Bone marrow (tissue), 2 donors: ENCODE measurements at regions not wholly inside any gene's neighbourhood (a gene's known extent, or its start where the extent isn't known, plus 50 kb on each side); places are given as distances from the start of the nearest gene placed in this dataset.
A peak's percentile ranks its signal among the peaks of the same experiment; 100 is the strongest.
"Not testable (repeated sequence)": the region's sequence is repeated elsewhere in the genome, so short reads cannot be mapped to it uniquely, and the experiment has no call there.

Source experiments
- DNase-seq, 2 donors: peaks; one replicate each; lab custom pipeline; 2025; lab: John Stamatoyannopoulos, UW

DNA sequence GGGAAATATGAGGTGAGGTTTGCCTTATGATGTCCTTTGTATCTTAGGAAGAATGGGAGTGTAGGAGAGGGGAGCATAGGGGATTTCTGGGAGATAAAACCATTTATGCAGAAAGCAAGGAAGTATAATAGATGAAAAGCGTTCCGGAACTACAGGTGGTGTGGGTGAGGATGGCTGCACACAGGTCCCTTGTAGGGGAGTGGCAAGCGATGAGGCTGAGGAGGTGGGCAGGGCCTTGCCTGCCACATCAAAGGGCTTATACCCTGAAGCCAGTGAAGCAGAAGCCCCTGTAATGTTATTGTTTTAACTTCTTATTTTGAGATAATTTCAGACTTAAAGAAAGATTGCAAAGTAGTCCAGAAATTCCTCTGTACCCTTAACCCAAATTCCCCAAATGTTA is 107.3 kb upstream of the IKBKE start:
- not testable (repeated sequence) for DNase-seq

DNA sequence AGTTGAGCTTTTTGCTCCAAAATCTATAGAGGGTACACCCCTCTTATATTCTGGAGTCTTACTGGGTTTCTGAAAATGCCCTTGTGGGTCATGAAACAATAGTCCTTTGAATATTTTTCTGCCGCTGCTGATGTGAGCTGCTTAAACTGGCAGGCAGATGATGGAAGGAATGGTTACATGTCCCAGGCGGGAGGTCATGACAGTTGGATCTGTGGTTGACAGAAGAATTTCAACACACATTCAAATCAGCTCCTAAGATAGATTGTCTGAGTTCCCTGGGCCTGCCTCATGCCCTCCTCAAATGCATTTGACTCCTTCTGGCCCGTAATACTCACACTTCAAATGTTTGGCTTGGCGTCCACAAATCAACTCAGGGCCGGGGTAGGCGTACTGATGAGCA is 105.0 kb upstream of the IKBKE start:
- not testable (repeated sequence) for DNase-seq

DNA sequence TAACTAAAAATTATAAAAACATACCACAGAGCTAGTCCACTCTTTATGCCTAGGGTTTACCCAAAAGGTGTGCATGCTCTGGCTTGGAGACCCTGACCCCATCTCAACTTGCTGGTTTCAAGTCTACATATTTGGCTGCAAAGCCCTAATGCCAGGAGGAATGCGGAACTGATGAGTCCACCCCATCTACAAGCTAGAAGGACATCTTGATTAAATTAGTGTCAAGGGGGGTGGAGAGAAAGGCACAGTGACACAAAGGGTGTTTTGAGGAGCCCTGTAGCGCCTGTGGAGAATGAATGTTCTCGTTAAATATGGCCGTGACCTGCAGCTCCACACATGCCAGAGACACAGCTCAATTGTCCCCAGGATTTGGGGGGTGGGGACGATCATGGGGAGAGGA is 104.1 kb upstream of the IKBKE start:
- DNase-seq = not testable (repeated sequence)

DNA sequence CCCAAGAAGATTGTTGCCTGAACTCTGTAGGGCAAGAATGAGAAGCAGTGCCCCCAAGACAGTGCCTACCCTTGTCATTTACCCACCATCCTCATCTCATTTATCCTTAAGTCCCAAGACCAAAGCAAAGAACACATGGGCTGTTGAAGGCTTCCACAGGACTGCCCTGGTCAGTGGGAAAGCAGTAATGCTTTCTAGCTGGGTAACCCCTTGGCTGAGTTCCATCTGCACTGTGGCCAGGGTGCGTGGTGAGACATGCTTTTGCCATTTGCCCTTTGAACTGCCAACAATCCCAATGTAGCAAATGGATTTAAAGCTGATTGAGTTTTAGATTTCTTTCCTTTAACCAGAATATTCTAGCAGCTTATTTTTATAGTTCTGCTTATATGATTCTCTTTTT is 103.5 kb upstream of the IKBKE start:
- DNase-seq = not testable (repeated sequence)

DNA sequence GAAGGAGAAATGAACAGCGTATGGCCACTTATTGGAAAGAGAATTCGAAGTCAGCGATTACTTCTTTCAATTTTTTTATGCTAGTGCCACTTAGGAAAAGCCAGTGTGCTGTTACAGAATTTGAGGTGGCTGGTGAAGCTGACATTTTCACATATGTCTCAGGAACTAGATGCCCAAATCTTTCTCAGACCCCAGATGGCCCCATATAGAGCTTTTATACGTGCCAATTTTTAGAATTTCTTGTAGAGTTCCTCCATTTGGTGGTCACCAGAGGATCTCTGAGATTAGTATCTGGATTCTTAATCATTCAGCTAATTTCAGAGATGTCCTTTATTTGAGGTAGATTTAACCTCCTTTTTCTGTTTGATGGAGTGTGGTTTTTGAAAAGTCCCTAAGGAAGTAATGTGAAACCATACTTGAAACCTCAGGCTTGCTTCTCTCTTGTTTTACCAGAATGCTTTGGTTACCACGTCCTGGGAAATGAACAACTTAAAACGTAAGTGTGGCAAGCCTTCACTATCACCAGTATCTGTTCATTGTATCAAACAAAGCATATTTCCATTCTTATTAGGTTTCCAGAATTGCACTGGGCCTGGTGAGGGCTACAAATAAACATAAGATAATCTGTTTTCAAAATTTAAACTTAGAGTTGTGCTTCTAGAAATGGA is 102.2 kb upstream of the IKBKE start:
- DNase-seq = not testable (repeated sequence)

DNA sequence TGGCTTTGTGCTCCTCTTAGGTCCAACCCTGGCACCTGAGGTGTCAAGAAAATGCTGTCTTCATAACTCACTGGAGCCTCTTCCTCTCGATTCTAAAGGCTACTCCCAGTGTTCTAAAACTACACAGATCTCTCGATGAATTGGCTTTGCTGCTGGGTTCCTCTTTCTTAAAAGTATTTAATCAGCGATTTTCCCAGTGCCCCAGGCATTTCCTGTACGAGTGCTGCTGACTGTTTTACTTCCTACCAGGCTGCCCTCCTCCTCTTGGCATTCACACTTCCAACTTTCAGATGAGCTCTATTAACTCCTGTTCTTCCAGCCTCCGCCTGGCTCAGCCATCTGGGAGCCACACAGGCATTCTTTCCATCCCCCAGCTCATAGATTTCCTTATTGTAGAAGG is 95.6 kb upstream of the IKBKE start:
- not testable (repeated sequence) for DNase-seq

DNA sequence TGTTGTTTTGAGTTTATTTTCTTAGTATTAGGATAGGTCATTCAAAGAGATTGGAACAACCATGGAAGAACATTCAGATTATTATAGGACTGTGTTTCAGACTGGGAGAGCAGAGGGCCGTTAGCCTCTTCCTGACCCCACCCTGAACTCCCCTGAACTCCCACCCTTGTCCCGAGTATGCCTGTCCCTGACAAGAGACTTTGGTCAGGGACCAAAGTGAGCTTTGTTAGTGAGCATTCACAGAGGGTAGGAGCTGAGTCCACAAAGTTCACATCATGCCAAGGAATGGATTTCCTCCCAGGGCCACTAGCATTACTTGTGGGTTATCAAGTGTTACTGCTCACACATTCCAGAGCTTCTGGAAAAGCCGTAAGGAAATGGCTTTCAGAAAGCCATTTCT is 94.7 kb upstream of the IKBKE start:
- not testable (repeated sequence) for DNase-seq

DNA sequence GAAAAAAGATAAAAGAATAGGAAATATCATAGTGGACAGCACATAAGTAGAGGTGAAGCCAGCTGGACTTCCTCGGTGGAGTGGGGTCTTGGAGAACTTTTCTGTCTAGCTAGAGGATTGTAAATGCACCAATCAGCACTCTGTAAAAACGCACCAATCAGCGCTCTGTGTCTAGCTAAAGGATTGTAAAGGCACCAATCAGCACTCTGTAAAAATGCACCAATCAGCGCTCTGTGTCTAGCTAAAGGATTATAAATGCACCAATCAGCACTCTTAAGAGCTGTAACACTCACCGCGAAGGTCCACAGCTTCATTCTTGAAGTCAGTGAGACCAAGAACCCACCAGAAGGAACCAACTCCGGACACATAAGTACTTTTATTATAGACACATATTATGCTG is 91.8 kb upstream of the IKBKE start:
- DNase-seq = not testable (repeated sequence)

DNA sequence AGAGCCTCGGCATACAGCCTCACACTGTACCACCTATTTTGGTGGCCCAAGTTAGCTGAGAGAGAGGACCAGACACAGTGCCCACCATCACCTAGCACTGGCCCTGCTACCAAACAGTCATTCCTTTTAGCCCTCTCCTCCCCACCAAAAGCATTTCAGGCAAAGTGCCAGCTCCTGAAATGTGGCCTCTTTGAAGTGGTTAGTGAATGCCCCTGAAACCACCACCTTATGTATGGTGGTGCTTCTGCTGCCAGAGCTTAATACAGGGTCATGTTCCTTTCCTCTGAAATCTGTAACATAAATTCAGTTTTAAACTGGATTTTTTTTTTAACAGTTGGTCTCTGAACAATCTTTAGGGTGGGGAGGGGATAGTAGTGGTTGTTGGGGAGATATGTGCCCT is 91.0 kb upstream of the IKBKE start:
- DNase-seq = not testable (repeated sequence)

DNA sequence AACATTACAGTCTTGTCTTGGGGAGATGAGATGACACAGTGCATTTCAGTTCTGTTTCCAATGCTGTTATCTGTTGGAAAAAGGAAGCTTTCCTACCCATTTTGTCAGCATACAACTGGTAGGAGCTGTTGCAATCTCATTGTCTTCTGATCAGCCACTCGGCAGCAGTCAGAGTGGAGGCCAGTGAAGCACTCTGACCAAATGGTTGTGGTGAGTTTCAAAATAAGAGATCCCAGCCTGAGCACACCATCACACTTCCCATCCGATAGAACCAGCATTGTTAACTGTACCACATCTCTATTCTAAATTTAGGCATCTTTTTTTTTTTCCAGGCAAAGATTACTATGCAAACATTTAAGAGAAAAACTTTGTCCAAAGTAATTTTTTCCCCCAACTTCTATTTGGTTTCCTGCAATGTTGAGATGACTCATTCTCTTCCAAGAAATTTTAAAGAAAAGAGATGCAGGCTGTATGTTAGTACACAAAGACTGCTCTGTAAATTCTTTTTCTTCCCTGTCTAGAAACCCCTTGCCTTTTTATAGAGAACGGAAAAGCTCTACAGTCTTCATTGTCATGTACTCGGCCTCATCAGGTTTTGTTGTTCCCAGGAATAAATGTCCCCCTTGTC is 90.0 kb upstream of the IKBKE start:
- not testable (repeated sequence) for DNase-seq

DNA sequence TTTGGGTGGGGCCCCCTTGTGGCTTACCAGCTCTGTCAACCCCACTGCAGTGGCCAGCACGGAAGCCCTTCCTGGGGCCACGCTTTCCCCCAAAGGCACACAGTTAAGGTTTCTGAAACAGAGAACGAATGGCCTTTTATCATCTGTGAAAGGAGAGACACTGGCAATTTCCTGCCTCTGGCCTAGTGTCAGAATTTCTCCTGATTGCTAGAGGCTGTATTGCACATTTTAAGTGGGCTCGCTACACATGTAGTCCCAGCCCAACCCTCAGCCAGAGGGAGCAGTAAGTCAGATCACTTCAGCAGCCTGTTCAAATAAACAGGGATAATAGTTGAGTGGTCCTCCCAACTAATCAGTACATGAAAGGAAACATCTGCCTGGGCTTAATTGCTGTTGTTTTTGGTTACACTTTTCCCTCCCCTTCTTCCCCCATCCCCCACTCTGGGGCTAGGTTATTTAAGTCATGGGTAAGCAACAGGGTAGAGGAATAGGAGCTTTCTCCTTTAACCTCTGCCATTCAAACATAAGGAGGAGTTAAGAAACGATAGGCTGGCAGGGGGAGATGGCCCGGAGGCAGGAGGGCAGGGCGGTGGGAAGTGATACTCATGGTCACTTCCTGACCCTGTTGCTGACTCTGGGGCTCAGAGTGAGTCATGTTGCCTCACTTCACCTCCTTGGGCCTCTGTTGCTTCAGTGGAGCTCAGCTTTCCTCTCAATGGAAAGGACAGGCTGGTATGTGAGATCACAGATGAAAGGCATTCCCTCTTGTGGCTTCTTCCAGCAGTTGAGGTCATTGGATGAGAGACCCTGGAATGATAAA is 89.3 kb upstream of the IKBKE start:
- DNase-seq = peak in 1 of 2 donors; percentile 21

DNA sequence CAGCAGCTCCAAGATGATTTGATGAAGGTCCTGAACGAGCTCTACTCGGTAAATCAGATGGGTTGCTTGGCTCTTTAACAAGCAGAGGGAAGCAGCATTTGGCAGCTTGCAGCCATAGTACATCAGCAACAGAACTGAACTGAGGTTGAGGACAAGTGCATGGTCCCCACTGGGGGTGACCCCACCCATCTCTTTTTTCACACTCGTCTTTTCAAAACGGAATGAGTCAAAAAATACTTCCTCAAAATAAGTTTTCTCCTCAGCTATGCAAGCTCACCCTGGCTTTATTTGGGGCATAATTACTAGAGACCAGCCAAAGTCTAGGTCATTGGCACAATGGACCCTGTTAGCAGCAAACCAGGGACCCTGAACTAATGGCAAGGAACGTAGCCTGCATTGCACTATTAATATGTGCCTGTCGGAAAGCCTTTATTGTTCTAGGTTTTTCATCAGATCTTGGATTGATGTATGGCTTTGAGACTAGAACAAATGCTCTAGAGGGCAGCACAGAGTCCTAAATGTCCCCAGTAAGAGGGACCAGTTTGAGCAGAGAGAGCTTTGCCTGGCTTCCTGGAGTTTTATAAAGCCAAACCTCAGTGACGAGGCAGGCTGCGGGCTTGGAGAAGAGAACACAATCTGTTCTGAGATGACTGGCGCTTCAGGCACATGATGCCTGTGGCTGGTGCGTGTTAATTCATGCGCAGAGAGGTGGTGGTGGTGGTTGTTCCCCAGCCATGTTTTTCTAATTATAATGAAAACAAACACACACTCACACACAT is 86.1 kb upstream of the IKBKE start:
- DNase-seq = peak in 1 of 2 donors; percentile 88

DNA sequence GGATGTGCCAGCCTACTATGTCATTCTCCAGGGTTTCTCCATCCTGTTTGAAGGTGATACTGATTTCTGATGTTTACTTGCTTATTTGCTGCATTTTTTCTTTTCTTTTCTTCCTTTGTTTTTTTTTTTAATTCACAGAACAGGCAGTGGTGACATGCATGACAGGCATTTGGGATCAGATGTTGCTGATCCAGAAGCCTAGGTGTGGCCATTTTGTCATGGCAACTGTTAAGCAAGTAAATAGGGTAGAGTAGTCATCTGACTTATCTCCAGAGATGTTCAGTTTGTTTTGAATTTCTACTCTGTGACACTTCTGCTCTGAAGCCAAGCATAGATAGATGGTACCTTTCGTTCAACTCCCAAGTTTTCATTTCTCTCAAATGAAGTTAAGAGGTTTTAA is 85.4 kb upstream of the IKBKE start:
- DNase-seq = not testable (repeated sequence)

DNA sequence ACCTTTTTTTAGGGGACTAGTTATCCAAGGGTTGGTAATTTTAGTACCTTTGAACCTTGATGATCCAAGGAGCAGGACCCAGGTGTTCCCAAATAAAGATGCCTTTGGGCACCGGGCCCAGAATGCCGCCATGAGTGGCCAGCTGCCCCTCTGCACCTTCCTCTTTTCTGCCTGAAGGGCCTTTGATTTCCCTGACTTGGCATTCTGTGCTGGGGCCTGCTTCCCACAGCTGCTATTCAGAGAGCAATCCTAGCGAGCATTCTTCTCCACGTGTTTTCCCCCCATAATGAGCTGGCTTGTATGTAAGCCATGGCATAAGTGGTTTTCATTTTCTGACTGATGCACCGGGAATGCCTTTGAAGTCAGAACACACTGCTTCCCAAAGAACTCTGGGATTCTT is 82.6 kb upstream of the IKBKE start:
- DNase-seq = not testable (repeated sequence)

DNA sequence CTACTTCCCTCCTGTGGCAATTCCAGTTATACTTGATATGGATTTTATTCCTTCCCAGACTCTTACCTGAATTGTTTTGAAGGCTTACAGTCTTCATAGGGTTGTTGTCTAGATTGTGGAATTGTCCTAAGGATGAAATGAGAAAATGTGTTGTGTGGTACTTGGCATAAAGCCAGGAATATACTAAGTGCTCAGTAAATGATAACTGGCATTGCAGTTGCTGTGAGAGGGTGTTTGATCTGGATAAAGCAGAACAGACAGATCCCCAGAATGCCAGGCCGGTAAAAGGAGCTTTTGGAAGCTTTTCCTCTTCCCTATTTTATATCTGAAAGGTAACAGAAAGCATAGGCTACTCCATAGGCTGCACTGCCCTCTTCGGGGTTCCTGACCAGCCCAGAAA is 78.4 kb upstream of the IKBKE start:
- not testable (repeated sequence) for DNase-seq

DNA sequence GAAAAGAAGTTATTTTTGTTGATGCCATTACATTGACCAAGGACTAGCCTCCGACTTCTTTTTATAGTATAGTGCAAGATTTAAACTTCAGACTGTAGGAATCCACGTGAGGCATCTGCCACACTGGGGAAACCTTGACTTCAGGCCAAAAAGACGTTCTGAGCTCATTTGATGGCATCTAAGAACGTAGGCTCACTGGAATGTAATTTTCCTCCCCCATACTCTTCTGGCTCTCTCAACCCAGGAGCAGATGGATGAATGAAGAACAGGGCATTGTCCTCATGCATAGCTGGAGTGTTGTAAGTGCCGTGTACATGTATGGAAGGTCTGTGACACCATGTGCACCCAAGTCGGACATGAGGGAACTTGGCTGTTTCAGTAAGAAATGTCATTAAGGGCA is 72.8 kb upstream of the IKBKE start:
- not testable (repeated sequence) for DNase-seq

DNA sequence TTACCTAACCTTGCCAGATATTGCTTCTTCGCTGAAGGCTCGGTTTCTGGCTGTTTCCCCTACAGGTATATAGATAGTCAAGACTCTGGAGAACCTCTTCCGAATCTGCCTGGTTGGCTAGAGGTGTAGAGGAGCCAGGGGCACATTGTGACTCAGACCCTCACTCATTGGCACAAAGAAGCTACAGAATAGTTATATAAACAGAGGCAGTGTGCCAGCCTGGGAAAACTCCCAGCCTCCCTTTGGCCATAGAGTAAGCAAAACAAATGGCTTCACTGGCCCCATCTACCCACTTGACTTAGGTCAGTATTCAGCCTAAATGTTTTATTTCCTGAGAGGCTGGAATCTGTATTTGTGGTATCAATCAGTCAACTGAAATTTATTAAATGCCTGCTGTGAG is 72.0 kb upstream of the IKBKE start:
- DNase-seq = not testable (repeated sequence)

DNA sequence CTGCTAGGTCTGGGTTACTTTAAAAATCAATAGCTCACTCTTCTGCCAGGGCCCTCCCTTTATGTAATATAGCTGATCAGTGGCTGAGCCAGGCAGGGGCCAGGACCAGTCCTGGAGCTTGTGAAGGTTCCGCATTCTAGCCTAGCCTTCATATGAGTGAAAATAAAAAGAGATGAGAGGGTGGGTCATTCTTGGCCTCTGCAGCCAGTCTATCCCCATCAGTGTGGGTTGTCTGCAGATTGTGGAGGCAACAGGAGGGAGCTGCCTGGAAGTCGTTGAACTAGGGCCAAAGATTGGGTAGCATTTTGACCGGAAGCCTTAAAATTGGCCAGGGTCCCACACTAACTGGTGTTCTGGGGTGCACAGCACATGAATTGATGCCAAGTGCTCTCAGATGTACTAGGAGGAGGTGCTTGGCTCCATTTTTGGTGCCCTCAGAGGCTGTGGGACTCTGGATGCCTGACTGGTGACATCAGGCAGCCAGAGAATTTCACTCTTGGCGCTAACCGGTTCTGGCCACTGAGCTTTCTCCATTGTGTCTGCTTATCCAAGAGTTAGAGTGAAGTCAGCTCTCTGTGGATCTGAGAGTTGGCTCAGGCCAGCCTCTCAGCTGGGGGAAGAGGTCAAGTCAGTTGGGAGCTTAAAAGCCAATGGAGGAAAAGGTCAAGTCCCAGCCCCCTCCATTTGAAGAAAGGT is 66.5 kb upstream of the IKBKE start:
- DNase-seq = not testable (repeated sequence)

DNA sequence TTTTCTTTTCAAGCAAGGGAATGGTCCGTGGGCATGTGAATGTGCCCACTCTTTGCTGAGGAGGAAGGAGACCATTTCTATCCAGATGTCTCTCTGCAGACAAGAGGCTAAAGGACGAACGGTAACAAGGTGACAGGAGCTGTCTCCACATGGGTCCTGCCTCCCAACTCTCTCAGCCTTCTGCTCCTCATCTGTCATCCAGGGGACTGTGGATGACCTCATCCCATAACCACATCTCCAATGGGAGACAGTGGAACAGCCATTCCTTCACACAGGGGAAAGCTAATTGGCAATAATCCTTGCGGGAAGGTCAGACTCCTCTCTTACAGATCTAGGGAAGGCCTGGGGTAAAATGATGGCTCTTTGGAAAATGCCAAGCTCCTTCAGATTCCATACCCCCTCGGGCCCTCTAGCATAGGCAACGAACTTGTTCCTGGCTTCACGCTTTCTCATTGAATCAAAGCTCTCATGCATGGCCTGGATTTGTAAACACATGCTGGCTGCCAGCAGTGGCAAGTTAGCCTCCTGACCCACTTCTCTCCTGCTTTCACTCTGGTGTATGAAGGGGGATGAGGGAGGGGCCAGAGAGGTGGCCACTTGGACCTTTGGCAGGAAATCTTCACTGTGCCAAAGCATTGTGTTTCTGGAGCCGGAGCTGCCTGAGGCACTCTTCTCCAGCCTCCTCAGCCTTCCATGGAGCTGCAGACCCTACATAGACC is 65.8 kb upstream of the IKBKE start:
- not testable (repeated sequence) for DNase-seq

DNA sequence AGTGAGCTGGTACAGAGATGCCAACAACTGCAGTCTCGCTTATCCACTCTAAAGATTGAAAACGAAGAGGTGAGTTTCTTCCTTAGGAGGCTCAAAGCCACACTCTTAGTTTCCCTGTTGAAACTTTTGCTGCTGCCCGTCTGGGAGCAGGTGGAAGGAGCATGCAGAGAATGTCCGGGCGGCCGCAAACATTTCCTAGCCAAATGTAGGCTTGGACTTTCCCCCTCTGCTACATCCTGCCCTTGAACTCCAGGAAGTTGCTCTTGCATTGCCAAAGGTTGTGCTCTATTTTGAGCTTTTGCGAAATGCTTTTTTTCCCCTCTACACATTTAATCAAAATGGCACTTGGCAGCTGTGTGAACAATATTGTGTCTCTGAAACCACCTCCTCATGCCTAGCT is 65.0 kb upstream of the IKBKE start:
- DNase-seq = not testable (repeated sequence)
